Fibroblast of lung (primary cell): ENCODE measurements at regions not wholly inside any gene's neighbourhood (a gene's known extent, or its start where the extent isn't known, plus 50 kb on each side); places are given as distances from the start of the nearest gene placed in this dataset.

Source experiments
- EZH2 ChIP-seq: IDR thresholded peaks from 2 replicates; pipeline ENCODE4 v1.5.1; 2012; ENCODE audit warnings: low read length, control low read depth, mild to moderate bottlenecking; ENCODE audit errors: missing control alignments
- TF ChIP-seq, protein P1 (sequence below), 2 donors: IDR thresholded peaks in 1 of 2; conservative IDR thresholded peaks in 1 of 2; 1 replicate in 1 of 2; 2 replicates in 1 of 2; pipeline ENCODE4 v1.5.1; 2011 to 2012; ENCODE audit warnings: low read length in 2 of 2, control low read depth in 1 of 2, inconsistent platforms in 1 of 2, low read depth in 1 of 2, mild to moderate bottlenecking in 1 of 2

DNA sequence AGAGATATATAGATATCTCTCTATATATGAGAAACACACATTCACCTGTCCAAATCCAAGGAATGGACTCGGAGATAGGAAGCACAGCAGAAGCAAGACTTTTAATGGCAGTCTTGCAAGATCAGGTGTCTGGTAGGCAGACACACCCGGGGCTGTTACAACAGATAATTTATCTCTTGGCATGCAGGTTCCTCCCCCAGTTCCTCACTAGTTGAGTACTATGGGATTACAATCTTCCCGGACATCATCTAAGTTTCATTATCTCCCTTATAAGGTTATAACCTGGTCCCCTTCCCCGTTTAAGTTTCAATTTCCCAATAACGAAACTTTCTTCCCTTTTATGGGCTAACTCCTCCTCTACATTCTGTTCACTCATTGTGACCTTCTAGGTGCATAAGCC is 399.3 kb downstream of the PPP1R3A start:
- TF ChIP-seq, protein P1, sequence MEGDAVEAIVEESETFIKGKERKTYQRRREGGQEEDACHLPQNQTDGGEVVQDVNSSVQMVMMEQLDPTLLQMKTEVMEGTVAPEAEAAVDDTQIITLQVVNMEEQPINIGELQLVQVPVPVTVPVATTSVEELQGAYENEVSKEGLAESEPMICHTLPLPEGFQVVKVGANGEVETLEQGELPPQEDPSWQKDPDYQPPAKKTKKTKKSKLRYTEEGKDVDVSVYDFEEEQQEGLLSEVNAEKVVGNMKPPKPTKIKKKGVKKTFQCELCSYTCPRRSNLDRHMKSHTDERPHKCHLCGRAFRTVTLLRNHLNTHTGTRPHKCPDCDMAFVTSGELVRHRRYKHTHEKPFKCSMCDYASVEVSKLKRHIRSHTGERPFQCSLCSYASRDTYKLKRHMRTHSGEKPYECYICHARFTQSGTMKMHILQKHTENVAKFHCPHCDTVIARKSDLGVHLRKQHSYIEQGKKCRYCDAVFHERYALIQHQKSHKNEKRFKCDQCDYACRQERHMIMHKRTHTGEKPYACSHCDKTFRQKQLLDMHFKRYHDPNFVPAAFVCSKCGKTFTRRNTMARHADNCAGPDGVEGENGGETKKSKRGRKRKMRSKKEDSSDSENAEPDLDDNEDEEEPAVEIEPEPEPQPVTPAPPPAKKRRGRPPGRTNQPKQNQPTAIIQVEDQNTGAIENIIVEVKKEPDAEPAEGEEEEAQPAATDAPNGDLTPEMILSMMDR (conservative IDR thresholded peaks at IDR 0.05 in 1 of 2, IDR thresholded peaks at IDR 0.05 in 1 of 2; ENCODE audit: low read depth in 1 of 2, low read length in 2 of 2) = no peak
- no peak for TF ChIP-seq EZH2
